Activated CD8-positive, alpha-beta memory T cell treated with anti-CD3 and anti-CD28 coated beads, Interleukin-2, amount 50 U/mL, for 1 hour (primary cell): ENCODE measurements at regions not wholly inside any gene's neighbourhood (a gene's known extent, or its start where the extent isn't known, plus 50 kb on each side); places are given as distances from the start of the nearest gene placed in this dataset.

Experiments
- DNase-seq: peaks from one replicate; pipeline ENCODE4 v3.0.0-alpha.2; 2020; ENCODE audit errors: extremely low read depth

- DNase-seq = no peak
Observed at GRCh38 chr6:155946860-155947259, 491.2 kb upstream of the NOX3 start.

- DNase-seq = no peak
Observed at GRCh38 chr6:155943635-155944034, 488.0 kb upstream of the NOX3 start.

DNA sequence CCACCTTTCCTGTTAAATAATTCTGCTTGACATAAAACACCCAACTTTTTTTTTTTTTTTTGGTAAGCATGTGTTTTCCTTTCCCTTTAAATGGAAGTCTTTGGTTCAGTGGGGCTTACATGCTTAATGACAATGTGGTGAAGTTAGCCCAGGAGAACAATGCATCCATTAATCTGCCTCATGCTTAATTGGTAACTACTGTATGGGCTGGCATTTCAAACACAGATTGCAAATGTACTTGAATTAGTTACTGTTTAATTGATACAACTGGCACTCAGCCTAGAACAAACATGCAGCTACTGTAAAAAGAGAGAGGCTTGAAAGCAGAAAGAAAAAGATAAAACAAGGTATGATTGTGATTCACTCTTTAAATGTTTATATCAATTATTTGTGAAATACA is 483.6 kb upstream of the NOX3 start:
- no peak for DNase-seq

DNA sequence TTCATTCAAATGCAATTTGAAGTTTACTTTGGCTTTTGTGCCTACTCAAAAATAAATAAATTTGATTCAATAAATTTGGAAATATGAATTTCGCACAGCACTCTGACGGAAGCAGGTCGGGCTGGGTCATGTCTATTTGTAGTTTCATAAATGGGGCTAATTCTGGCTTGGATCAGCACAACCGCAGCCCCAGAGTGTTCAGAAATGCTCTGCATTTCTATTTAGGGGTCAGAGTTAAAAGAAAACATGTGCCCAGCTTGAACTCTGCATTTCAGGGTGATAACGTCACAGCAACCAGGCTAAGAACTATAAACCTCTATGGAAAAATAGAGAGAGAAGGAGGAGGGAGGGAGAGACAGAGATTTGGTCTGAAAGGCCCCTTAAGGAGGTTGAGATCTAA is 480.9 kb upstream of the NOX3 start:
- DNase-seq = no peak

- DNase-seq = no peak
Observed at GRCh38 chr6:155936127-155936526, 480.5 kb upstream of the NOX3 start.

DNA sequence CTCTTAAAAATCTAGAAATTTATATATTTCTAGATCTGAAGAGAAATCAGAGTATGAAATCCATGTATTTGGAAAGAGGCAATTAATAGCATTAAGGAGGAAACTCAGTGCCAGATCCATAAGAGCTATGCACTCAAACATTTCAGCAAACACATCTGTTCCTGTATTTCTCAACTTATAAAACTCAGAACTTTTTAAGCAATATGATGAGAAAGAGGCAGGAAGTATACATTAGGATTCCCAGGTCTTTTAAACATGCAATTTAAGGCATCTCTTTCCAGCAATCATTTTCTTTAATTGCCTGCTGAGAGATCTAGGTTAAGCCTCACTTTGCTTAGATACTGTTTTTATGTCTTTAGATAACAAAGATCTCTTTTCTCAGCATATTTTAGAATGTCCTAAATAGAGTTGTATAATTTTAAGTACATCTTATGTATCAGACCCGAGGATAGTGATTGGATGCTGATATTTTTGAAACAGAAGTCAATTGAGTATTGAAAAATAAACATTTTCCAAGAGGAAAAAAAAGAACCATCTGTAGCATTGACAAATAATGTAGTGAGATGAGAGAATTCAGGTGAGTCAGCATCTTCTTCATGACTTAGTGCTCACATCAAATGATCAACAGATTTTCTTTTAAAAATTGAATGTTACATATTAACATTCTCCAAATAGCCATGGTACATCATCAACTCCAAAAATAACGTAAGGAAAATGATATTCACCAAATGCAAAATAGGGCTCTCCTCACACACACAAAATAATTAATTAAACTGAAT is 461.4 kb upstream of the NOX3 start:
- DNase-seq = no peak

DNA sequence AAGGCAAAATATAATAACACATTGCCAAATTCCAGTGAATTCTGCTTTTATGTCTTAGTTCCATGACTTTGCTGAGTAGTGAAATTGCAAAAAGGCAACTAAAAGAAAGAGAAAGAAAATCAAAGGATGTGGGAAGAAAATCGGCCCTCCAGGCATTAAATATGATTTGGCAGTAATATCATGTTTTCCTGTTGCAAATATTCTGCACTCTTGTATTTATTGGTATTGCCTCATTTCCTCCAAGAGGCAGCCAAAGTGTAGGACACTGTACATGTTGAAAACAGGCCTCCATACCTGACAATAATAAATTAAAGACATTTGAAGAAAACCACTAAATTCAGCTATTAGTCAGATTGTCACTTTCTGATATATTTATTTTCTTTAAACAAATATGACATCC is 460.0 kb upstream of the NOX3 start:
- no peak for DNase-seq

GRCh38 chr6:155913816-155914215 is 458.2 kb upstream of the NOX3 start:
- DNase-seq = no peak

DNA sequence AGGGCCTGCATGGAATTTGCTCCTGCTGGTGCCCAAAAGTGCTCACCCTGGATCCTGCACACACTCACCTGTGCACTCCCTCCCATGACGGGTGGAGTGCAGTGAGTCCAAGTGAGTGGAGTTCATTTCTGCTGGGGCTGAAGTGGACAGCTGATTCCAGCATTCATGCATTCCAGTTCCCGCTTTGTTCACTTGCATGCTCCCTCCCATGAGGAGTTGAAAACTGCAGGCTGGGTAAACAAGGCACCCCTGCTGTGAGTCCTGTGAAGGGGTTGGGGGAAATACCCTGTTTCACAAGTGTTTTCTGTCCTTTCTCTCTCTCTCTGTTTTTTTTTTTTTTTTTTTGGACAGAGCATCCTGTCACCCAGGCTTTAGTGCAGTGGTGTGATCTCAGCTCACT is 454.1 kb upstream of the NOX3 start:
- DNase-seq = no peak

- no peak for DNase-seq
Observed at GRCh38 chr6:155895641-155896040, 440.0 kb upstream of the NOX3 start.

GRCh38 chr6:155894758-155895157 is 439.1 kb upstream of the NOX3 start:
- no peak for DNase-seq

DNA sequence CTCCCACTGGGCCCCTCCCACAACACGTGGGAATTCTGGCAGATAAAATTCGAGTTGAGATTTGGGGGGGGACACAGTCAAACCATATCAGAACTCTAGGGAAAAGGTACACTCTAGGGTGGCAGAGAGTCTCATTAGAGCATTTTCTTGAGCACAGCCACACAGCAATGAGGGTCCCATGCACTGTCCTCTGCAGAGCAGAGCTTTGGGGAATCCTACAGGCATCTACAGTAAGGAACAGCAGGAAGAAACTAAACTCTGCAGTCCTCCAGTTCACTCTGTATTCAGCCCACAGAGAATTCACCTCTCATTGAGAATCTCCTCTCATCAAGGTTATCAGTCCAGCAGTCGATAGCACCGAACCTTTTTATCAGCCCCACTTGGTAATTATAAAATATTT is 438.6 kb upstream of the NOX3 start:
- DNase-seq = no peak

GRCh38 chr6:155890409-155890808 is 434.8 kb upstream of the NOX3 start:
- DNase-seq = no peak

DNA sequence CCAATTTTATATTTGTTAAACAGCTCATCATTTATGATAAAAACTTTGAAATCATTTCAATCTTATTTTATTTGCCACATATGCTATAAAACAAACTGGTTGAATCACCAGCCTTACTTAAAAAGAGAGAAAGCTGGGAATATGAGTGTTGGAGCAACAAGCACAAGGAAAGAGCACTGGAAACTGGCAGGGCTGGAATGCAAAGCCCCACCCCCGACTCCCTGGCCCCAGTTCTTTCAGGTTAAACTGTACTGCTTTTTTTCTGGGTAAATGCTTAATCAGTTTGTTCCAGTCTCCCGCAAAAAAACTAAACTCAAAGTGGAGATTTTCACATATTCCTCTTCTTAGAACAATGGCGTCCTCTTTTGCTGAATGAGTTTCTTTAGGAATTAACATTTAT is 433.8 kb upstream of the NOX3 start:
- no peak for DNase-seq

GRCh38 chr6:155887421-155887820 is 431.8 kb upstream of the NOX3 start:
- no peak for DNase-seq

DNA sequence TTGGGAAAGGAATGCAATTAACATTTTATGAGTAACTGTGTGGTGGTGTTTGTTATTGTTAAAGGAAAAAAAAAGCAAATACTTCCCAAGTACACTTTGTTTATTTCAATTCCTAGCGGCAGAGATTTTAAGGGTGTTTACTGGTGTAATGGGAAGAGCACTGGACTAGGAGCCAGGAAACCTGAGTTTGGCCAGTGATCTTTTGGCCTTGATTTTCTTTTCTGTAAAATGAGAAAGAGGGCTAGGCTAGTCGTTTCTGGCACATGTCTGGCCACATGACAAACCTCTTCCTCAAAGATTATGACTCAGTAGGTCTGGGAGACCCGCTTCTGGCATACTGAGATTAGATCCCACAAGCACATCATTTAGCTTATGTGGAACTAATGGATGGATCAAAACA is 428.1 kb upstream of the NOX3 start:
- no peak for DNase-seq

DNA sequence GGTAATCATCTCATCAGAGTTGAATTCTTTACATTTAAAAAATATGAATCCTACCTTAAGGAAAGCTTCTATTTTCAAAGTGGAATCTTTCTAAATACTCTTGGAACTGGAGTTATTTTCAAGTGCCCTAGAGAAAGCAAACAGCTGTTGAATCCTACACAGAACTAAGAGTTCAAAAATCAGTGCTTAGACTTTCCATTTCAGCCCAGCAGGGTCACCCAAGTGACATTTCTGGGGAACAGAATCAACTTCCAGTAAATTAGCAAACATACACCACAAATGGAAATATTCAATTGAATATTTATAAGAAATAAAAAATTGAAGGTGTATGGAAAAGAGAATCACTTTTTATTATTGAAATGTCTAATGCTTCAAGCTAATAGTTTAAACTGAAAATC is 427.7 kb upstream of the NOX3 start:
- no peak for DNase-seq

DNA sequence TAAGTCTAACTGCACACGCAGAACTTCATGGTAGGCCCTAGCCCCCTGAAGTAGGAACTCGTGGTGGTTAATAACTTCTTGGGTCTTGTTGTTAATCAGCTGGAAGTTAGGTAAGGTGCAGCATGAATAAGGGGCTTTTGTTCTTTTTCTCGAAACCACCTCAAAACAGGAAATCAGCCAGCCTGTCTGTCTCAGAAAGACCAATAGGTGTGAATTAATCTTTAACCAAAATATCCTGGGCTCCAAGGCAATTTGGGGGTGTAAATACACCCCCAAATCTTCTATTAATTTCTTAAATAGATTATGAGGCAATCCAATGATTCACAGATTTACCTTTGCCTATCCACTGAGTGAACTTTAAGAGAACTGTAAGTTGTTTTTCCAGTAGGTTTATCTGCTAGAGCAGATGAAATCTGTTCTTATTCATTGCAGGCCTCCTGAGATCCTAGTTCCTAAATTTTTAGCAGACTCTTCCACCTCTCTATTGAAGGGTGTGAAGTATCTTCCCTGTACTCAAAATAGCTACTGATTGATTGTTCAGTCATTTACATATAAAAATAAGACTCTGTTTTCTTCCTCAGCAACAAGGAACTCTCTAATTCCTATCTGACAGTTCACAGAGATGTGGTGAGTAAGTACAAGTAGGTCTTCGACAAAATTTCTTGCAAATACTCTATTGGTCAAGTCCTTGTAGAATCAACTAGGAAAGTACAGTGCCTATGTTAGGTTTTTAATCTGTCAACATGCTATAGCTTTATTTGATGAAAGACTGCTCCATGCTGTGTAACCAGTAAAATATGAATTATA is 427.1 kb upstream of the NOX3 start:
- DNase-seq = no peak

DNA sequence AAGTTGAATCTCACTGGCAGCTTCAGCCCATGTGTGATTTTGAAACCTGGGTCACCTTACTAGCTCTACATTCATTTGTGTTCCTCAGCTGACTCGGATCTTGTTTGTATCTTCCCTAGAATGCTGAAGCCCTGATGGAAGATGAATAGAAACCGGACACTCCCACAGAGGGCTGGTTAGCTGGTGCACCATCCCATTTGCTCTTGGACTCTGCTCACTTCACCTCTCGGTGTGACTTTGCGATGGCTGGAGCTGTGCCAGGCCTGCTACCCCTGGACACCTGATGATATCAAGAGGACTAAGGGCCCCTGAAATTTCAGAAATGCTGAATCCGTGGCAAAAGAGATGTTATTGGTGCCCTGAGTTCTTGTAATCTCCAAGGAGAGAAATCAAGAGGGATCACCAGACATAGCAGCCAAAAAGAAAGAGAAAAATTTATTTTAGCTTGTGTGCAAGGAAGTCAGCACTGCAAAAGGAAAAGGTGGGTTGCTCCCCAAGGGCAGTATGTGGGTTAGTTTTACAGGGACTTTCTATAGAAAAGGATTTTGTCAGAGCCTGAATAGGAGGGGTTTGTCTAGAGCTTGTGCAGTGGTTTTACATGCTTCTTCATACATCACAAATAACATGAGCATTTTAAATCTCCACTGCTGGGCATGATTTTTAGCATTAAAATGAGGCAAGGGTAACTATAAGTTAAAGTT is 426.3 kb upstream of the NOX3 start:
- no peak for DNase-seq

GRCh38 chr6:155880900-155881299 is 425.3 kb upstream of the NOX3 start:
- no peak for DNase-seq

DNA sequence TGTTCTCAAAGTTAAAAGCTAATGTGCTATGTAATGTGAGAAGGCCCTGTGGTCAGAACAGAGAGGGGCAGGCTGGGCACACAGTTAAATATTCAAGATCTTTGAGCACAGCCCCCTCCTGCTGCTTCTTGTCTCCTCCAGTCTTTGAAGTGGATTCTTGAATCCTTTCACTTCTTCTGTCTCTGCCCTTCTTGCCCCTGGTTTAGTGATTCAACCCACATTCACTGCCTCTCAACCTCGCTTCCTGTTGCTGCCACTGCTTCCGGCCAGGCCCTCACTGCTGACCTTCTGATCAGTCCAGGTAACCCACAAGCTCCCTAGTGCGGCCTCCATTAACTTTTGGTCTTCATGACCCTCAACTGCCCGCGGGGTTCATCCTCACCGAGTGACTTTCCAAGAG is 417.3 kb upstream of the NOX3 start:
- no peak for DNase-seq

DNA sequence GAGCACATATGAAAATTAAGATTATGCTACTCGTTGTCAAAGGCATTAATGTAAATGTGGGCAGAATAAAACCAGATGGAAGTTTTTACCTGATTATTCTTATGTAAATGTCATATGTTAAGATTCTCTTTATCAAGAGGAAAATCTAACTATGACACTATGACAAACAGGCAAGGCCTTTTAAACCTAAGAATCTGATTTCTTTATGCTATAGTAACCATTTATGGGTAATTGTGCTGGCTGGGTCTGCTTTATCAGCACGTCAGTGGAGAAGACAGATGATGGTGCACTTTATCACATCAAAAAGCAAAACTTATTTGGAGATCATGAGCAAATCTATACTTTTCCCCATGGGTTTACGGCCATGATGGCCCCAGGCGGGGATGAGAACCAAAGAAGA is 412.0 kb upstream of the NOX3 start:
- no peak for DNase-seq
